ENCODE measurements at regions not wholly inside any gene's neighbourhood (a gene's known extent, or its start where the extent isn't known, plus 50 kb on each side); places are given as distances from the start of the nearest gene placed in this dataset.

- DNase-seq (ENCODE audit: low read depth): no peak
- no peak for TF ChIP-seq CTCF (IDR thresholded peaks at IDR 0.05; ENCODE audit: control insufficient read depth, insufficient read depth, low read depth, low read length, missing control alignments)
- no peak overlapping the region for H3K4me3 ChIP-seq (ENCODE audit: control insufficient read depth, low read depth, low read length)
These were observed 971.1 kb upstream of the ACVR2A start for GRCh38 chr2:146873646-146874259.

- no peak for TF ChIP-seq CTCF (IDR thresholded peaks at IDR 0.05; ENCODE audit: control insufficient read depth, insufficient read depth, low read depth, low read length, missing control alignments)
- H3K4me3 ChIP-seq (ENCODE audit: control insufficient read depth, low read depth, low read length): no peak overlapping the region
- DNase-seq (ENCODE audit: low read depth): no peak
These were observed 971.8 kb upstream of the ACVR2A start for GRCh38 chr2:146873056-146873455.

GRCh38 chr2:146870691-146871090, 974.1 kb upstream of the ACVR2A start:
- no peak for TF ChIP-seq CTCF (IDR thresholded peaks at IDR 0.05; ENCODE audit: control insufficient read depth, insufficient read depth, low read depth, low read length, missing control alignments)
- no peak for DNase-seq (ENCODE audit: low read depth)
- no peak overlapping the region for H3K4me3 ChIP-seq (ENCODE audit: control insufficient read depth, low read depth, low read length)

- no peak for TF ChIP-seq CTCF (IDR thresholded peaks at IDR 0.05; ENCODE audit: control insufficient read depth, insufficient read depth, low read depth, low read length, missing control alignments)
- no peak overlapping the region for H3K4me3 ChIP-seq (ENCODE audit: control insufficient read depth, low read depth, low read length)
- no peak for DNase-seq (ENCODE audit: low read depth)
These were observed 975.5 kb upstream of the ACVR2A start for GRCh38 chr2:146869328-146869727.

GRCh38 chr2:146868051-146868450, 976.8 kb upstream of the ACVR2A start:
- no peak for TF ChIP-seq CTCF (IDR thresholded peaks at IDR 0.05; ENCODE audit: control insufficient read depth, insufficient read depth, low read depth, low read length, missing control alignments)
- H3K4me3 ChIP-seq (ENCODE audit: control insufficient read depth, low read depth, low read length): no peak overlapping the region
- no peak for DNase-seq (ENCODE audit: low read depth)

- no peak for DNase-seq (ENCODE audit: low read depth)
- no peak for TF ChIP-seq CTCF (IDR thresholded peaks at IDR 0.05; ENCODE audit: control insufficient read depth, insufficient read depth, low read depth, low read length, missing control alignments)
- no peak overlapping the region for H3K4me3 ChIP-seq (ENCODE audit: control insufficient read depth, low read depth, low read length)
These were observed 977.3 kb upstream of the ACVR2A start for GRCh38 chr2:146867477-146867986.
